NCI-H2227 treated with DMSO at 0.1 percent for 48 hours (cell line): ENCODE measurements at regions not wholly inside any gene's neighbourhood (a gene's known extent, or its start where the extent isn't known, plus 50 kb on each side); places are given as distances from the start of the nearest gene placed in this dataset.
A peak's percentile ranks its signal among the peaks of the same experiment; 100 is the strongest.
"Not testable (repeated sequence)": the region's sequence is repeated elsewhere in the genome, so short reads cannot be mapped to it uniquely, and the experiment has no call there.

Source experiments
- DNase-seq: peaks from one replicate; lab custom pipeline; 2025; lab: John Stamatoyannopoulos, UW

DNA sequence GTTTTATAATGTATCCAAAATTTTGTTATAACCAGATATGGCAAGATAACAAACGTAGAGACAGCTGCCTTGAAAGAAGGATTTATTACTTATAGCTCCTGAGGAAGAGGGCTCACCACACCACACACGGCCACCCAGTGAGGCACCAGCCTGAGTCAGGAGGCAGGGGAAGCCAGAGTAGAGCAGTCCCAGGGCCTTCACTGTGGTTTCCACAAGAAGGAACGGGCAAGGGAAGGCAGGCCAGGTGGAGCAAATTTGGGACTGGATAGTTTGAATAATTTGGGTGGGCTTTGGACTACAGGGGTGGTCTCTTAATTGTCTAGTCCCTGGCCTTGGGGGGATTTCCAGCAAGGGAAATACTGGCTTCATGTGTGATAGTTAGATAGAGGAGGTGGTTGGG lies 72.5 kb downstream of the RRAGC start:
- DNase-seq: no peak

DNA sequence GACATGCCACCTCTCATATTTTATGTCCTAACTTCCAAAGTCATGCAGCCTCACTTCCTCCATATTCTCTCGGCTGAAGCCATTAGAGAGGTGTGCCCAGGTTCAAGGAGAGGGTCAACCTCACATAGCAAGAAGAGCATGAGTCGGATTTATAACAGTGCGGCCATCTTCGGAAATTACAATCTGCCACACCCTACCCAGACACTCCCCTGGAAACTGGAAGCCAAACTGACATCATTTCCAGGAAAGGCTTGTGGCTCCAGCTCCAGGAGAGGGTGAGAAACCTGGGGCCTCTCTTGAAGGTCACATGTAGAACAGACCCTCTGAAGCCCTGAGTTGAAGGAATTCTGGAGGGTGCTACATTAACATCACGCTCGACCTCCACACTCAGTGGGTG lies 73.5 kb downstream of the RRAGC start:
- DNase-seq: no peak

GRCh38 chr1:38785285-38786039 lies 74.1 kb downstream of the RRAGC start:
- DNase-seq: no peak

DNA sequence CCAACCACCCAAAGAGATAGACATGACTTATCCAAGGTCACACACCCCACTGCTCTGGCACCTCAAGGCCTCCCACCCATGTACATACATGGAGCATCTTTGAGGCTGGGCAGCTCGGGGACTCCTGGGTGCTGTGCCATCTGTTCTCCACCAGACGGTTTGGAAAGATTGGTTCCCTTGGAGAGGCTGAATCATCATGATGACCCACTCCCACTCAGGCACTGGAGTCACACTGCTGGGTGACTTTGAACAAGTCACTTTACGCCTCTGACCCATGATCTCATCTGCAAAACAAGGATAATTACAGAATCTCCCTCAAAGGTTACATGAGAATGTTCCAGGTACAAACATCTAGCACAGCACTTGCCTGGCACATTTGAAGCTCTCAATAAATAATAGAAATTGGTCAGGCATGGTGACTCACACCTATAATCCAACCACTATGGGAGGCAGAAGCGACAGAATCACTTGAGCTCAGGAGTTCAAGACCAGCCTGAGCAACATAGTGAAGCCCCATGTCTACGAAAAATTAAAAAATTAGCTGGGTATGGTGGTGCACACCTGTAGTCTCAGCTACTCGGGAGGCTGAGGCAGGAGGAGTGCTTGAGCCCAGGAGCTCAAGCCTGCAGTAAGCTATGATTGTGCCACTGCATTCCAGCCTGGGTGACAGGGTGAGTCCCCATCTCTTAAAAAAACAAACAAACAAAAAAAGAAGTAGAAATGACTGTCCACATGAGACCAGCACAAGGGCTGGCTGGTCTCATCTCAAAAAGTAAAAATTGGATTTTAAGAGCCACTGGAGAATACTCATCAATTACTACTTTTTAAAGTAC lies 74.9 kb downstream of the RRAGC start:
- DNase-seq: no peak

GRCh38 chr1:38783640-38784229 lies 75.8 kb downstream of the RRAGC start:
- DNase-seq: peak; percentile 34

DNA sequence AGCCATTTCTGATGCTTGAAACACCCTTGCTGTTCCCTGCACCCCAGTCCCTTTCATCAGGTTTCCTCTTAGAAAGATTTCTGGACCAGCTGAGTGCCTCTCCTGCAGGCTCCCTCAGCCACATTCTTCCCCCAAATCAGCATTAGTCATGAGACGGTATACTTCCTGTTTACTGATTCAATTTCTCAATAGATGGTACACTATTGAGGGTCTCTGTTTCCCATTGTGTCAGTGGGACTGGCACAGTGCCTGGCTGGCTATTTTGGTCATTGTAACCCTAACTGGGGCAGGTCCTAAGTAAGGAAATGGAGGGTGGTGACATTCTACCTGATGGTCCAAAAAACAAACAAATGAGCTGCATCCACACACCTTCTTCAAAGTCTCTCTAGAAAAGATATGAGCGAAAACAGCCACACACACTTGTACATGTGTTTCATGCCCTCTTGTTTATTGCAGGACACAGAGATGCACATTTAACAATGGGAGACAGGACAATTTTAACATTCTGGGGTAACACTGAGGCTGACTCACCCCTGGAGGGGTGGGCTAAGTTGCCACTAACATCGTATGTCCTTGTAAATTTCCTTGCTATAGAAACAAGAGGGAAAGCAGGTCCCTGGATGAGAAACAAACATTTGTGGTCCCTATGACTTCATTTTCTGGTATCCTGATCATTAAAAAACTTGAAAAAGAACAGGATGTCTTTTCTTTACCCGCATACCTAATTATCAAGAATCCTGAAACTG lies 77.5 kb downstream of the RRAGC start:
- DNase-seq: no peak

GRCh38 chr1:38780133-38780532 lies 79.4 kb downstream of the RRAGC start:
- DNase-seq: no peak

DNA sequence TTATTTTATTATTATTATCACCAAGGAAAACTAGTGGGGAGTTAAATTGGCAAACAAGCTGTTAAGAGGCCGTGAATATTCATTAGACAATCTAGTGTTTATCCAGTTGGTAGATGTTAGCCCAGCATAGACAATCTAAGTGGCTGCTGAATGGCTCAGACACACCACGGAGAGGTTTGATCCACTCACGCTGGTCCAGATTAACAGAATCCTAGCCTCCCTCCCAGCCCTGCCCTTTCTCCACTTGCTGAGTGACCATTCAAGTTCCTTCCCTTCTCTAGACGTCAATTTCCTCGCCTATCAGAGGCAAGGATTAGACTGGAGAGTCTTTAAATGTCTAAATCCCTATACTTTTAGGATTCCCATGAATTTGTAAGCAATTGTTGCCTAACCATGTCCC lies 80.1 kb downstream of the RRAGC start:
- no peak for DNase-seq

DNA sequence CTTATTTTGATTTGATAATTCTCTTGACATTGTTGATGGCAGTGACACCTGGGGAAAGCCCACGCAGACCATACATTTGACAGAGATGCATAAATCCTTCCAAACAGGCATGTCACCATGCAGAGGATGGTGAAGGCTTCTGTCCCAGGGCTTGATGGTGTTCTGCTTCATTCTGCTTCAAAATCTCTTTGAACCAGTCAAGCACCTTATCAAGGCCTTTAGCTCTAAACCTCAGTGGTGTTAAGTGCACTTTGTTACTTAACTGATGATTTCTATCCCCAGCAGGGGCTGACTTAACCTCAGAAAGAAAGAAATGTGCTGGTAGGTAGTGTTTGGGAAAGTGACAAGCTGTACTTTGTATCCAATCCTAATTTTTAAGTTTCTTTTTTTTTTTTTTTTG lies 81.1 kb downstream of the RRAGC start:
- no peak for DNase-seq

DNA sequence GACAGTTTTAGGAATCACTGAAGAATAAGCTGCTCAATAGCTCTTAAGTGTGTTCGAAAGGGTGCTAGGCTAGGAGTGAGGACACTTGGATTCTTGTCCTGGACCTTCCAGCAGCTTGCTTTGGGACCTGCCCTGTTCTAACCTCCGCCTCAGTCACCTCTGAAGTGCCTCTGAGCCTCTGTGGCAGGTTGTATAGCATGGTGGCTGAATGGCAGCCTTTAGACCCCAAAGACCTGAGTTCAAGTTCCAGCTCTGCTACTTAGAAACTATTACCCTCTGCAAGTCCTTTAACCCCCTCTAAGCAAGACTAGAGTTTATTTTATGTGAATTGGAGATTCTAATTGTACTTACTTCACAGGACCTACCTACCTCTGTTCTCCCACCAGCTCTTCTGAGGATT lies 81.5 kb downstream of the RRAGC start:
- DNase-seq: no peak

DNA sequence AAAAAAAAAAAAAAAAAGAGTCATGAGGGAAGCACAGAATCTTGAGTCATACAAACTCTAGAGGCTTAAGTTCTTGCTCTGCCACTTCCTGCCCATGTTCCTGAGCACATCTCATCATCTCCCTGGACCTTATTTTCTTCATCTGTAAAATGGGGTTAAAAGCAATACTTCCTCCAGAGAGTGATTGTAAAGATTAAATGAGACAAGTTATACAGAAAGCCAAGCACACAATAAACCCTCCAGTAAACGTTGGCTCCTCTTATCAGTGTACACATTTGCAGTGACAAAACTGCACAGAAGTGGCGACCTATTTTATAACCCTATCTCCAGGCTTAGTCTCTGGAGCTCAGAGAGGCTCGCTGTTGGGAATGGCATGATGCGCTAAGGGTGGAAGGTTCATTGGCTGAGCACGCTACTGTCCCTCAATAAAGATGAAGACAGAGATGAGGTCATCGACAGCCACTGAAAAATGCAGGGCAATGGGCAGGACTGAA lies 82.1 kb downstream of the RRAGC start:
- DNase-seq: no peak

DNA sequence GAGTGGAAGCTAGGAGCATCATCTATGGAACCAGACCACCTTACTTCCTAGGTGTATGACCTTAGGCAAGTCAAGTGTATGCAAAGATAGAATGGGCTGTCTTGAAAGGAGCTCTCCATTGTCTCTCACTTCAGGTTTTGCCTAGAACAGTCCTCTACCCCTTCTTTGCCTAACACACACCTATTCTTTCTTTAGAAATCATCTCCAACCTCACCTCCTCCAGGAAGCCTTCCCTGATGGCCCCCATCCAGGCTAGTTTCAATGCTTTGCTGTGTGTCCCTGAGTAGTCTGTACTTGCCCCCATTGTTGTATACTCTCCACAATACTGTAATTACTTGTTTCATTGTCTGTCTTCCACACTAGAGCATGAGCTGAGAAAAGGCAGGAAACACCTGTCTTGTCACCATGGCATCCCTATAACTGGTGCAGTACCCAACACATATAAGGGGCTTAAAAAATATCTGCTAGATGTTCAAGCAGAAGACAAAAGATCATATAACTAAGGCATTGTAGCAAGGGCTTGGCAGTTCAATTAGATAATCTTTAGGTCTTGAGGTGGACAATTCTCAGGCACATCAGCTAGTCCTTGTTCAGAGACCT lies 83.0 kb downstream of the RRAGC start:
- DNase-seq: no peak

DNA sequence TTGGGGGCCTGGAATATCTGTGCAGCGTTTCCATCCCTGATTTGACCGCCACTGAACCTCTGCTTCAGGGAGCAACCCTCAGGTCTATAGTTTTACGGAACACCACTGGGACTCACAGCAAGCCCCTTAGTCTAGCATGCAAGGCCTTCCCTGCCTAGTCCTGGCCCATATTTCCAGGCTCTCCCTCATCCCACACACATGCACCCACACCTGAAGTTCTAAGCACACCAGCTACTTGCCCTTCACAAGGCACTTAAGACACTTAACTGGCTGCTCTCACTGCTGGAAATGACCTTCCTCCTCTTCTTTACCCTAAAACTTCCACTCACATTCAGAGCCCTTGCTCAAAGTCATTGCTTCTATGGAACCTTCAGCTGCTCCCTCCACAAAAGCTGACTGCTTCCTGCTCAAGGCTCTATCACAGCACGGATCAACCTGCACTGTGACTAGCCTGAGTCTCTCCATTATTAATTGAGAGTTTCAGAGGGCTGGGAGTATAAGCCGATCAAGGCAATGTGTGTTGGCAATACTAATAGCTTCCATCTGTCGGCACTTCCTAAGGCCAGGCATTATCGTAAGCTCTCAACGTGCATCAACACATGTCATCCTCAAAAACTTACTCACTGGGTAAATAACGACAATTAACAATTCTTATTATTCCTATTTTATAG lies 84.3 kb downstream of the RRAGC start:
- DNase-seq: no peak

DNA sequence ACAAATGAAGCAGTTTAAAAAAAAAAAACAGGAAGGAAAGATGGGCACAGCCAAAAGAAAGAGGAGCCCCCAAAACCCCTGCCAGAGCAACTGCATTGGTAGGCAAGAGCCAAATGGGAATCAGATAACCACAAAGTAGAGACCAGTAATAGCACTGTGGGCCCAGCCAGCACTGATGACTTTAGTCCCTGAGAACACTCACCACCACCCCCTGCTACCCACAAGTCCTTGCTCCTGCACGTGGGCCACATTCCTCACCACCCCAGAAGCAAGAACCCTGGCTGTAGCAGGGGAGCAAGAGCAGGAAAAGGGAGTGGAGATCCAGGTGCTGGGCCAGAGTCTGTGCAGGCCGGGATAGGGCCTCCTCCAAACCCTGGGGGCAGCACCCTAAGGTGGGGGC lies 86.1 kb downstream of the RRAGC start:
- DNase-seq: no peak

DNA sequence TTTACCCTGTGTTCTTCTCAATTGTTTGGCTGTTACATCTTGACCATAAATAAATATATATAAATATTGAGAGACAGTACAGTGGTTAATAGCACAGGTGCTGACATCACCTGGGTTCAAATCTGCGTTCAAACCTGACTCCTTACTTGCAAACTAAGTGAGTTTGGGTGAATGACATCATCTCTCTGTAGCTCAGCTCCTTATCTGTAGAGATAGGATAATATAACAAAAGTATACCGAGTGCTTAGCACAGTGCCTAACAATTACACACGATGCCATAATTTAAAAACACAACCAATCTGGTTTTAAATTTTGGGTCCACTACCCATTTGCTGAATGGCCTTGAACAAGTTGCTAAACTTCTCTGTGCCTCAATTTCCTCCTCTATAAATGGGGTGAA lies 86.6 kb downstream of the RRAGC start:
- no peak for DNase-seq

DNA sequence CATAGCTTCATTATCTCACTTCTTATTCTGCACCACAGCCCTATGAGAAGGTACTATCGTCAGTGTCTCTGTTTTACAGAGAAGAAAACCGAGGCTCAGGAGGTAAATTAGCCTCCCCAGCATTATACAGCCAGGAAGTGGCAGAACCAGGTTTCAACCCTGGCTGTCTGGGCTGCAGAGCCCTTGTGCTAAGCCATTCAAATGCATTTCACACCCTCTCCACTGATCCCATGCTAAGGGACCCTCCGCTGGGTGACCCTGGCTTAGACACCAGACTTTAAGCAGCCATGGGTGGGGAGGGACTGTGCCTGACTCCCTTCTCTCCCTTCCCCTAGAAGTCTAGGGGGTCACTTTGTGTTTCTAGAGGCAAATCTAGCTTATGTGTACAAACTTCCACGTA lies 87.5 kb downstream of the RRAGC start:
- DNase-seq: no peak

- not testable (repeated sequence) for DNase-seq
Measured at GRCh38 chr1:38770516-38771173, 88.9 kb downstream of the RRAGC start.

DNA sequence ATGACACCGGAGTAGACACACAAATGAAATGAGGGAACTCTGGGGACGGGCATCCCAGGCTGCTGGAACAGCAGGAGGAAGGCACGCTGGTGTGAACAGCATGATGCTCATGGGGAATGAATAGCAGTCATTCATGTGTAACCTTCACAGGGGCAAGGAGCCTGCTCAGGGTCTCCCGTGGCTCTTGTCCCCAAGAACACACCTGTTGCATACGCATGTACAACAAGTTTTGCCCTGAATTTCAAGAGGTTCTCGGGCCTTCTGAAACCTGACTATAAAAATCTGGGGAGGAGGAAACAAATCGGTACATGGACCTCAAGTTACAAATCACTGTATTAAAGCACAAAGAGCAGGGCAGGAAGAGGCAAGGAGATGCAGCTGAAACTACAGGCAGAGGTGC lies 93.4 kb downstream of the RRAGC start:
- DNase-seq: no peak

DNA sequence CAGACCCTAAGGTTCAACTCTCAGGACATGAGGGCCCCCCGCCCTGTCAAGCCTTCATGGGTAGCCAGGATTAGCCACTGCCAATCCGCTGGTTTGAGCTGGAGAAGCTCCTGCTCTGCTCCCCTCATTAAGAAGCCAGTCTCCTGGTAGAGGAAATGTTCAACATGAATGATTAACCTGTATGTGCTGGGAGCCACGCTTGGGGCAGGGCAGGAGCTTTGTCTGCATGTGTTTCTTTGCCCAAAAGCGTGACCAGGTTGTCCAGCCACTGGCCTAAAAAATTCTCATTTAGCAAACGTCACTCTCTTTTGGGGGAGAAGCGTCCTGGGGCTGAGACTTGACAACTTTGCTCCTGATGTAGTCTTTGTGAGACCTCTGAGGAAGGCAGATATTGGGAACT lies 96.5 kb downstream of the RRAGC start:
- no peak for DNase-seq

DNA sequence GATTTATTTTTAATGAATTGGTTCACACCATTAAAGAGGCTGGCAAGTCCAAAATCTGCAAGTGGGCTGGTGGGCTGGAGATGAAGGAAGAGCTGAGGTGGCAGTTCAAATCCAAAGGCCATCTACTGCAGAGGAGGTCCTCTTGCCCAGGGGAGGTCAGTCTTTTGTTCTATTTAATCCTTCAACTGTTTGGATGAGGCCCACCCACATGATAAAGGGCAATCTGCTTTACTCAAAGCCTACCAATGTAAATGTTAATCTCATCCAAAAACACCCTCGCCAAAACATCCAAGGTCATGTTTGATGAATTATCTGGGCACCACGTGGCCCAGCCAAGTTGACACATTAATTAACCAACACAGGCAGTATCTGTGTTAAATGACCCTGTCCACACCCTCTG lies 99.0 kb downstream of the RRAGC start:
- DNase-seq: no peak

DNA sequence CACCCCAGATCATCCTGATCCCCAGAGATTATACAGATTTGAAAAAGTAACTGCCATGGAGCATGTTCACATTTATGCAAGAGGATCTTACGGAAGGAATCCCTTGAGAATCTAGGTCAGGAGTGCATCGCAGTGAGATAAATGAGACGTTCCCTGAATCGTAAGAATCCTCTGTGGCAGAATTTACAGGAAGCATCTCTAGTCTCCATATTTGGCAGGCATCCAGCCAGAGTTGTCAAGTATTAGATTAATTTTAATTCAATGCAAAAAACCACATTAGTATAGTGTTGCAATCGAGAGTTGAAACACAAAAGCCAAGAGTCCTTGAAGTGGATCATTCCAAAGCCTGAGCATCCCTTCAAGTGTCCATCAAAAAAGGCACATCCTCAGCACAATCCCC lies 100.8 kb downstream of the RRAGC start:
- DNase-seq: no peak
